K562 (cell line): ENCODE measurements at regions not wholly inside any gene's neighbourhood (a gene's known extent, or its start where the extent isn't known, plus 50 kb on each side); places are given as distances from the start of the nearest gene placed in this dataset.
A peak's percentile ranks its signal among the peaks of the same experiment; 100 is the strongest.

Source experiments
- ATAC-seq: fragments of 200-7000 bp; cut with Tn5 transposase; 3 replicates; pipeline ENCODE4 v1.9.1; 2020; ENCODE audit warnings: moderate library complexity
- BruUV-seq: library from RNA; stranded (reverse); fragments of 400-500 nt; replicated peaks from 2 replicates; lab custom pipeline; 2021; lab: Mats Ljungman, UMichigan
- CTCF ChIA-PET: fragments of 300-600 bp; formaldehyde crosslinking; extraction: SDS; loops from one replicate; lab custom pipeline; 2021; ENCODE audit warnings: low intra/inter-chr PET ratio; lab: Yijun Ruan, JAX
- POLR2A ChIA-PET: fragments of 300-600, 350-650 bp; sonication (Branson Sonifier 250); formaldehyde crosslinking; extraction: SDS; loops from one replicate; lab custom pipeline; 2021; ENCODE audit warnings: antibody characterized with exemption, inconsistent platforms; lab: Yijun Ruan, JAX
- DNase-seq, 4 experiments: peaks; one replicate each; pipeline versions ENCODE4 v3.0.0 to v3.0.0-alpha.2; 2011 to 2018; ENCODE audit warnings: low spot score in 3 of 4, mixed read lengths in 3 of 4; ENCODE audit errors: extremely low read depth in 1 of 4
- FAIRE-seq: peaks from 2 replicates; lab custom pipeline; 2011; peaks lifted over from hg19 to GRCh38; lab: Jason Lieb, UNC
- H2AFZ ChIP-seq: 2 replicates; pipeline ENCODE4 v1.6.0; 2011; ENCODE audit warnings: low read depth, low read length, control low read depth, inconsistent platforms
- H3K27ac ChIP-seq: fragments of 200-600 bp; 3 replicates; pipeline ENCODE4 v1.8.0; 2011; ENCODE audit warnings: low read depth, mild to moderate bottlenecking, control low read depth, inconsistent platforms, low read length, moderate library complexity, mixed read lengths; ENCODE audit errors: extremely low read depth
- H3K27me3 ChIP-seq, 2 experiments: fragments of 300-600 bp in 1 of 2; 2 replicates in 1 of 2; 3 replicates in 1 of 2; pipeline versions ENCODE4 v1.6.0 to v1.8.0; 2011; ENCODE audit warnings: inconsistent platforms in 2 of 2, low read length in 2 of 2, mild to moderate bottlenecking in 1 of 2, mixed read lengths in 1 of 2, moderate library complexity in 1 of 2; ENCODE audit not compliant: control insufficient read depth in 2 of 2, insufficient read depth in 2 of 2
- H3K36me3 ChIP-seq: fragments of 300-600 bp; 3 replicates; pipeline ENCODE4 v1.8.0; 2011; ENCODE audit warnings: mild to moderate bottlenecking, low read length, inconsistent platforms; ENCODE audit not compliant: control insufficient read depth, insufficient read depth
- H3K4me1 ChIP-seq, 2 experiments: fragments of 200-600 bp in 1 of 2; replicated peaks in 1 of 2; 2 replicates in 1 of 2; 3 replicates in 1 of 2; pipeline versions ENCODE4 v1.5.1 to v1.8.0; 2011; ENCODE audit warnings: inconsistent platforms in 2 of 2, low read length in 2 of 2, mild to moderate bottlenecking in 1 of 2, mixed read lengths in 1 of 2, moderate library complexity in 1 of 2; ENCODE audit not compliant: control insufficient read depth in 2 of 2, insufficient read depth in 2 of 2
- H3K4me2 ChIP-seq: 2 replicates; pipeline ENCODE4 v1.6.1; 2011; ENCODE audit warnings: low read length, control low read depth, inconsistent platforms, mixed read lengths; ENCODE audit not compliant: insufficient read depth
- H3K4me3 ChIP-seq: fragments of 200-600 bp; sonication (generic), shearing (Covaris generic); 2 replicates; pipeline ENCODE4 v1.5.1; 2016; ENCODE audit warnings: control low read depth, inconsistent platforms
- H3K79me2 ChIP-seq: fragments of 200-600 bp; 3 replicates; pipeline ENCODE4 v1.8.0; 2011; ENCODE audit warnings: low read length, inconsistent platforms; ENCODE audit not compliant: control insufficient read depth, insufficient read depth
- H3K9ac ChIP-seq, 2 experiments: 2 replicates each; pipeline versions ENCODE4 v1.6.0 to v1.6.1; 2011; ENCODE audit warnings: low read depth in 2 of 2, low read length in 2 of 2, control low read depth in 1 of 2, inconsistent platforms in 1 of 2, mild to moderate bottlenecking in 1 of 2, mixed read lengths in 1 of 2; ENCODE audit not compliant: insufficient read depth in 1 of 2
- H3K9me1 ChIP-seq: one replicate; pipeline ENCODE4 v1.6.0; 2011; ENCODE audit warnings: inconsistent platforms, mild to moderate bottlenecking, low read length, moderate library complexity; ENCODE audit not compliant: control insufficient read depth, insufficient read depth
- H3K9me3 ChIP-seq: replicated peaks from 2 replicates; pipeline ENCODE4 v1.5.1; 2011; ENCODE audit warnings: low read depth, low read length, inconsistent platforms; ENCODE audit not compliant: control insufficient read depth, insufficient read depth
- H4K20me1 ChIP-seq: replicated peaks from 2 replicates; pipeline ENCODE4 v1.6.1; 2011; ENCODE audit warnings: low read length, inconsistent platforms, mixed read lengths; ENCODE audit not compliant: control insufficient read depth, insufficient read depth
- BRD4 ChIP-seq: fragments of 200-600 bp; sonication (generic); IDR thresholded peaks from 2 replicates; pipeline ENCODE4 v1.6.1; 2017; ENCODE audit warnings: inconsistent platforms
- THRAP3 ChIP-seq: fragments of 450-650 bp; IDR thresholded peaks from 2 replicates; pipeline ENCODE4 v1.6.1; 2016; ENCODE audit warnings: mild to moderate bottlenecking, inconsistent platforms, borderline replicate concordance
- ZNF561 ChIP-seq: fragments of 450-650 bp; formaldehyde crosslinking; conservative IDR thresholded peaks from 2 replicates; pipeline ENCODE4 v1.4.0; 2020; ENCODE audit warnings: mild to moderate bottlenecking, moderate library complexity
- WGBS: fragments of 100-300 bp; shearing (Covaris generic); methylation state at CpG from one replicate; pipeline ENCODE4 v1.1.6; 2016; ENCODE audit warnings: low coverage, mixed read lengths; ENCODE audit not compliant: insufficient coverage; ENCODE audit errors: missing lambda C conversion rate; 5-methylcytosine and 5-hydroxymethylcytosine counted together
- in situ Hi-C: fragments of 300-500 bp; cut with MboI; formaldehyde crosslinking; loops from 4 replicates; pipeline ENCODE4 v1.15.0; 2018; ENCODE audit warnings: inconsistent platforms, mixed read lengths
- intact Hi-C: fragments of 100-400 bp; cut with micrococcal nuclease; formaldehyde crosslinking; loops from 2 replicates; pipeline ENCODE4 v1.14.2; 2022
- TF ChIP-seq, protein P1 (sequence below): fragments of 250-450 bp; sonication (Bioruptor Pico); IDR thresholded peaks from 2 replicates; pipeline ENCODE4 v1.8.0; 2022; ENCODE audit warnings: moderate library complexity, mild to moderate bottlenecking, inconsistent platforms
- TF ChIP-seq, protein P2 (sequence below): fragments of 450-650 bp; IDR thresholded peaks from 2 replicates; pipeline ENCODE4 v1.6.1; 2016; ENCODE audit warnings: low read depth

GRCh38 chr3:17802950-17803349 lies 60.5 kb upstream of the TBC1D5 start:
- Histone ChIP-seq H4K20me1 (no peaks in the 10 kb centered on the region), H3K27me3 (no peaks in the 10 kb centered on the region; a peak in 2 of 5 replicates), H3K27ac (no peak overlapping the region), H3K4me3 (no peak overlapping the region), H3K9me3 (no peaks in the 10 kb centered on the region), H3K4me2 (no peak overlapping the region), H3K36me3 (no peaks in the 10 kb centered on the region), H3K79me2 (no peaks in the 10 kb centered on the region), H3K9ac (no peak overlapping the region; a peak in 1 of 4 replicates), H3K4me1 (no peaks in the 10 kb centered on the region), H3K9me1 (no peaks in the 10 kb centered on the region), H2AFZ (peak overlapping the region; percentile 24; the same call in 1 of the 2 replicates)
- FAIRE-seq (no peak), DNase-seq (no peak), ATAC-seq (no peak)
- in situ Hi-C loops, result no loop called here
- BruUV-seq, result no TSS peak
- ChIA-PET POLR2A (interaction anchor here (0.9 kb wide), 1 partner anchor 60 kb away, joined by 4 read pairs; the partner anchor contains the start of gene TBC1D5), CTCF (no interaction called here)
- intact Hi-C loops, result no loop called here
- WGBS, result 51% methylated on average over 3 of the region's 3 CpGs
- TF ChIP-seq, protein P1, sequence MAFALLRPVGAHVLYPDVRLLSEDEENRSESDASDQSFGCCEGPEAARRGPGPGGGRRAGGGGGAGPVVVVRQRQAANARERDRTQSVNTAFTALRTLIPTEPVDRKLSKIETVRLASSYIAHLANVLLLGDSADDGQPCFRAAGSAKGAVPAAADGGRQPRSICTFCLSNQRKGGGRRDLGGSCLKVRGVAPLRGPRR (CRISPR knock-in tag), result no peak
- TF ChIP-seq BRD4 (no peak), ZNF561 (CRISPR knock-in tag) (no peak)

DNA sequence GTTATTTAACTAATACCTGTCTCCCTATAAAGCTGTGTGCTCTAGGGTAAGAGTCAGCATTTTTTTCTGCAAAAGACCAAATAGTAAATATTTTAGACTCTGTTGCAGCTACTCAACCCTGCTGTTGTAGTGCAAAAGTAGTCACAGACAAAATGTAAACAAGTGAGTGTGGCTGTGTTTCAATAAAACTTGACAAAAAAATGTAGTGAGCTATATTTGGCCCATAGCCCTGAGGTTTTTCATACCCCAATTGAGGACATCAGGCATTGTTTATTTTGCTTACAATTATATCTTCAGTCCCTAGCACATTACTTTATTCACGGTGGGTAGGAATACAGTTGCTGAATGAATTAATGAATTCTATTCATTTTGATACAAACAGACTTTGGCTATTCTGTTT lies 58.7 kb upstream of the TBC1D5 start:
- intact Hi-C loops, result no loop called here
- H4K20me1 ChIP-seq, result no peaks in the 10 kb centered on the region
- no TSS peak for BruUV-seq
- no peak overlapping the region for H3K4me2 ChIP-seq
- no peak overlapping the region for H3K27ac ChIP-seq
- no peak for FAIRE-seq
- no peaks in the 10 kb centered on the region for H3K36me3 ChIP-seq
- no peaks in the 10 kb centered on the region for H3K9me1 ChIP-seq
- no peak for ATAC-seq
- ChIA-PET CTCF (no interaction called here), POLR2A (interaction anchor here (1.8 kb wide), 1 partner anchor 11 kb away, joined by 6 read pairs; no protein-coding TSS in a partner anchor)
- no peak overlapping the region for H2AFZ ChIP-seq
- no peak overlapping the region for H3K9ac ChIP-seq
- DNase-seq, result no peak
- no peaks in the 10 kb centered on the region; a peak in 2 of 5 replicates for H3K27me3 ChIP-seq
- H3K9me3 ChIP-seq, result no peaks in the 10 kb centered on the region
- H3K4me3 ChIP-seq, result no peak overlapping the region
- in situ Hi-C loops, result no loop called here
- 4% methylated on average over 1 of the region's 1 CpG for WGBS
- no peaks in the 10 kb centered on the region for H3K4me1 ChIP-seq
- H3K79me2 ChIP-seq, result no peaks in the 10 kb centered on the region
- TF ChIP-seq THRAP3, result no peak
- TF ChIP-seq, protein P2, sequence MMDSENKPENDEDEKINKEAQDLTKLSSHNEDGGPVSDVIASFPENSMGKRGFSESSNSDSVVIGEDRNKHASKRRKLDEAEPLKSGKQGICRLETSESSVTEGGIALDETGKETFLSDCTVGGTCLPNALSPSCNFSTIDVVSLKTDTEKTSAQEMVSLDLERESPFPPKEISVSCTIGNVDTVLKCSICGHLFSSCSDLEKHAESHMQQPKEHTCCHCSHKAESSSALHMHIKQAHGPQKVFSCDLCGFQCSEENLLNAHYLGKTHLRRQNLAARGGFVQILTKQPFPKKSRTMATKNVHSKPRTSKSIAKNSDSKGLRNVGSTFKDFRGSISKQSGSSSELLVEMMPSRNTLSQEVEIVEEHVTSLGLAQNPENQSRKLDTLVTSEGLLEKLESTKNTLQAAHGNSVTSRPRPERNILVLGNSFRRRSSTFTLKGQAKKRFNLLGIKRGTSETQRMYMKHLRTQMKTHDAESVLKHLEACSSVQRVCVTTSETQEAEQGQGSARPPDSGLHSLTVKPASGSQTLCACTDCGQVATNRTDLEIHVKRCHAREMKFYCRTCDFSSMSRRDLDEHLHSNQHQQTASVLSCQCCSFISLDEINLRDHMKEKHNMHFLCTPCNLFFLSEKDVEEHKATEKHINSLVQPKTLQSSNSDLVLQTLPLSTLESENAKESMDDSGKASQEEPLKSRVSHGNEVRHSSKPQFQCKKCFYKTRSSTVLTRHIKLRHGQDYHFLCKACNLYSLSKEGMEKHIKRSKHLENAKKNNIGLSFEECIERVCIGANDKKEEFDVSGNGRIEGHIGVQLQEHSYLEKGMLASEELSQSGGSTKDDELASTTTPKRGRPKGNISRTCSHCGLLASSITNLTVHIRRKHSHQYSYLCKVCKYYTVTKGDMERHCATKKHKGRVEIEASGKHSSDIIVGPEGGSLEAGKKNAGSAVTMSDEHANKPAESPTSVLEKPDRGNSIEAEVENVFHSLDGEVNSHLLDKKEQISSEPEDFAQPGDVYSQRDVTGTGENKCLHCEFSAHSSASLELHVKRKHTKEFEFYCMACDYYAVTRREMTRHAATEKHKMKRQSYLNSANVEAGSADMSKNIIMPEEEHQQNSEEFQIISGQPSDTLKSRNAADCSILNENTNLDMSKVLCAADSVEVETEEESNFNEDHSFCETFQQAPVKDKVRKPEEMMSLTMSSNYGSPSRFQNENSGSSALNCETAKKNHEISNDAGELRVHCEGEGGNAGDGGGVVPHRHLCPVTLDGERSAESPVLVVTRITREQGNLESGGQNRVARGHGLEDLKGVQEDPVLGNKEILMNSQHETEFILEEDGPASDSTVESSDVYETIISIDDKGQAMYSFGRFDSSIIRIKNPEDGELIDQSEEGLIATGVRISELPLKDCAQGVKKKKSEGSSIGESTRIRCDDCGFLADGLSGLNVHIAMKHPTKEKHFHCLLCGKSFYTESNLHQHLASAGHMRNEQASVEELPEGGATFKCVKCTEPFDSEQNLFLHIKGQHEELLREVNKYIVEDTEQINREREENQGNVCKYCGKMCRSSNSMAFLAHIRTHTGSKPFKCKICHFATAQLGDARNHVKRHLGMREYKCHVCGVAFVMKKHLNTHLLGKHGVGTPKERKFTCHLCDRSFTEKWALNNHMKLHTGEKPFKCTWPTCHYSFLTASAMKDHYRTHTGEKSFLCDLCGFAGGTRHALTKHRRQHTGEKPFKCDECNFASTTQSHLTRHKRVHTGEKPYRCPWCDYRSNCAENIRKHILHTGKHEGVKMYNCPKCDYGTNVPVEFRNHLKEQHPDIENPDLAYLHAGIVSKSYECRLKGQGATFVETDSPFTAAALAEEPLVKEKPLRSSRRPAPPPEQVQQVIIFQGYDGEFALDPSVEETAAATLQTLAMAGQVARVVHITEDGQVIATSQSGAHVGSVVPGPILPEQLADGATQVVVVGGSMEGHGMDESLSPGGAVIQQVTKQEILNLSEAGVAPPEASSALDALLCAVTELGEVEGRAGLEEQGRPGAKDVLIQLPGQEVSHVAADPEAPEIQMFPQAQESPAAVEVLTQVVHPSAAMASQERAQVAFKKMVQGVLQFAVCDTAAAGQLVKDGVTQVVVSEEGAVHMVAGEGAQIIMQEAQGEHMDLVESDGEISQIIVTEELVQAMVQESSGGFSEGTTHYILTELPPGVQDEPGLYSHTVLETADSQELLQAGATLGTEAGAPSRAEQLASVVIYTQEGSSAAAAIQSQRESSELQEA, result no peak
